ENCODE measurements at regions not wholly inside any gene's neighbourhood (a gene's known extent, or its start where the extent isn't known, plus 50 kb on each side); places are given as distances from the start of the nearest gene placed in this dataset.

GRCh38 chr6:12404651-12405050, 114.5 kb downstream of the EDN1 start:
- Mint-ChIP-seq H3K27me3 (ENCODE audit: insufficient read depth) (no peaks in the 10 kb centered on the region), H3K4me3 (no peak overlapping the region)
- H3K27ac ChIP-seq (ENCODE audit: low read depth, low read length) = no peak overlapping the region

DNA sequence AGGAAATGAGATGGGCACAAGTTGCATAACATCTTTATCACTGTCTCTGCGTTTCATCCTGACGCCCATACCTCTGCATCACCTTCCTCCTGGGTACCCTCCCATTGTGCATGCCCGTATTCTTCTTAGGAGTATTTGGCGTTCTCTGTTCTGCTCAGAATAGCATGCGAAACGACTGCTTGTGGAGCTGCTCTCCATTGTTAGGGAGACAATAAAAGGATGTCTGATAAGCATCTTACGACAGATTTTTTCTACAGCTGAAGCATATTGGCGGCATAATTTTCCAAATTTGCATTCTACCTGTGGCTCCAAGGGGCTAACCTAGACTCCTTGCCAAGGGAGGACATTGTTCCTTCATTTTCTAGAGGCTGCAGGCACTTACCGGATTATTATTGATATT, 118.6 kb downstream of the EDN1 start:
- H3K9ac ChIP-seq (ENCODE audit: extremely low read depth, low read length, poor library complexity, severe bottlenecking) = no peak overlapping the region

More at GRCh38 chr6:12404651-12405050, 114.5 kb downstream of the EDN1 start:
- peaks cover 5% of the 10 kb centered on the region for H3K4me1 Mint-ChIP-seq
- WGBS, 2 experiments (ENCODE audit: insufficient coverage in 1 of 2, insufficient read length in 1 of 2) = 0 to 20% methylated on average over 1 of the region's 1 CpG
- TF ChIP-seq, protein P1, sequence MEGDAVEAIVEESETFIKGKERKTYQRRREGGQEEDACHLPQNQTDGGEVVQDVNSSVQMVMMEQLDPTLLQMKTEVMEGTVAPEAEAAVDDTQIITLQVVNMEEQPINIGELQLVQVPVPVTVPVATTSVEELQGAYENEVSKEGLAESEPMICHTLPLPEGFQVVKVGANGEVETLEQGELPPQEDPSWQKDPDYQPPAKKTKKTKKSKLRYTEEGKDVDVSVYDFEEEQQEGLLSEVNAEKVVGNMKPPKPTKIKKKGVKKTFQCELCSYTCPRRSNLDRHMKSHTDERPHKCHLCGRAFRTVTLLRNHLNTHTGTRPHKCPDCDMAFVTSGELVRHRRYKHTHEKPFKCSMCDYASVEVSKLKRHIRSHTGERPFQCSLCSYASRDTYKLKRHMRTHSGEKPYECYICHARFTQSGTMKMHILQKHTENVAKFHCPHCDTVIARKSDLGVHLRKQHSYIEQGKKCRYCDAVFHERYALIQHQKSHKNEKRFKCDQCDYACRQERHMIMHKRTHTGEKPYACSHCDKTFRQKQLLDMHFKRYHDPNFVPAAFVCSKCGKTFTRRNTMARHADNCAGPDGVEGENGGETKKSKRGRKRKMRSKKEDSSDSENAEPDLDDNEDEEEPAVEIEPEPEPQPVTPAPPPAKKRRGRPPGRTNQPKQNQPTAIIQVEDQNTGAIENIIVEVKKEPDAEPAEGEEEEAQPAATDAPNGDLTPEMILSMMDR (conservative IDR thresholded peaks at IDR 0.05) = no peak
- Histone ChIP-seq H3K4me3 (ENCODE audit: low read length) (no peak overlapping the region), H3K36me3 (ENCODE audit: control insufficient read depth, insufficient read depth, low read length) (no peaks in the 10 kb centered on the region), H3K4me1 (ENCODE audit: control insufficient read depth, insufficient read depth, low read length) (no peaks in the 10 kb centered on the region), H3K9ac (ENCODE audit: extremely low read depth, low read length, poor library complexity, severe bottlenecking) (no peak overlapping the region), H3K27me3 (ENCODE audit: control insufficient read depth, insufficient read depth, low read length, poor library complexity, severe bottlenecking) (no peaks in the 10 kb centered on the region), H3K9me3 (ENCODE audit: control insufficient read depth, low read length) (peaks cover 7% of the 10 kb centered on the region)
- DNase-seq = no peak
- H3K9me3 Mint-ChIP-seq = no peaks in the 10 kb centered on the region
- H3K27ac Mint-ChIP-seq = no peak overlapping the region
- H3K36me3 Mint-ChIP-seq (ENCODE audit: low read depth) = no peaks in the 10 kb centered on the region

GRCh38 chr6:12410946-12411345, 120.8 kb downstream of the EDN1 start:
- Histone ChIP-seq H3K27ac (ENCODE audit: low read depth, low read length) (no peak overlapping the region), H3K9me3 (ENCODE audit: control insufficient read depth, low read length) (peaks cover 7% of the 10 kb centered on the region), H3K27me3 (ENCODE audit: control insufficient read depth, insufficient read depth, low read length, poor library complexity, severe bottlenecking) (no peaks in the 10 kb centered on the region), H3K4me3 (ENCODE audit: low read length) (no peak overlapping the region), H3K4me1 (ENCODE audit: control insufficient read depth, insufficient read depth, low read length) (no peaks in the 10 kb centered on the region), H3K36me3 (ENCODE audit: control insufficient read depth, insufficient read depth, low read length) (no peaks in the 10 kb centered on the region), H3K9ac (ENCODE audit: extremely low read depth, low read length, poor library complexity, severe bottlenecking) (no peak overlapping the region)
- no peak for DNase-seq
- no peaks in the 10 kb centered on the region for H3K27me3 Mint-ChIP-seq (ENCODE audit: insufficient read depth)
- TF ChIP-seq, protein P1 (conservative IDR thresholded peaks at IDR 0.05) = no peak
- no peaks in the 10 kb centered on the region for H3K36me3 Mint-ChIP-seq (ENCODE audit: low read depth)
- peaks cover 2% of the 10 kb centered on the region for H3K4me1 Mint-ChIP-seq
- no peak overlapping the region for H3K27ac Mint-ChIP-seq
- H3K4me3 Mint-ChIP-seq = no peak overlapping the region
- no peaks in the 10 kb centered on the region for H3K9me3 Mint-ChIP-seq
- WGBS, 2 experiments (ENCODE audit: insufficient coverage in 1 of 2, insufficient read length in 1 of 2) = 70 to 100% methylated on average over 1 to 4 of the region's 4 CpGs

More for the DNA sequence above, 118.6 kb downstream of the EDN1 start:
- H3K4me3 Mint-ChIP-seq = no peak overlapping the region
- no peaks in the 10 kb centered on the region for H3K27me3 ChIP-seq (ENCODE audit: control insufficient read depth, insufficient read depth, low read length, poor library complexity, severe bottlenecking)
- no peak for DNase-seq
- no peak overlapping the region for H3K4me3 ChIP-seq (ENCODE audit: low read length)
- no peaks in the 10 kb centered on the region for H3K36me3 ChIP-seq (ENCODE audit: control insufficient read depth, insufficient read depth, low read length)
- H3K9me3 Mint-ChIP-seq = no peaks in the 10 kb centered on the region
- peaks cover 7% of the 10 kb centered on the region for H3K9me3 ChIP-seq (ENCODE audit: control insufficient read depth, low read length)
- no peak overlapping the region for H3K27ac Mint-ChIP-seq
- no peaks in the 10 kb centered on the region for H3K27me3 Mint-ChIP-seq (ENCODE audit: insufficient read depth)
- no peak overlapping the region for H3K27ac ChIP-seq (ENCODE audit: low read depth, low read length)
- WGBS, 2 experiments (ENCODE audit: insufficient coverage in 1 of 2, insufficient read length in 1 of 2) = 86 to 93% methylated on average over 8 to 9 of the region's 9 CpGs
- no peaks in the 10 kb centered on the region for H3K4me1 ChIP-seq (ENCODE audit: control insufficient read depth, insufficient read depth, low read length)
- H3K36me3 Mint-ChIP-seq (ENCODE audit: low read depth) = no peaks in the 10 kb centered on the region
- TF ChIP-seq, protein P1 (conservative IDR thresholded peaks at IDR 0.05) = no peak
- H3K4me1 Mint-ChIP-seq = peaks cover 5% of the 10 kb centered on the region
